ENCODE measurements at regions not wholly inside any gene's neighbourhood (a gene's known extent, or its start where the extent isn't known, plus 50 kb on each side); places are given as distances from the start of the nearest gene placed in this dataset.

- no peak for DNase-seq (ENCODE audit: low read depth)
- TF ChIP-seq, protein P1, sequence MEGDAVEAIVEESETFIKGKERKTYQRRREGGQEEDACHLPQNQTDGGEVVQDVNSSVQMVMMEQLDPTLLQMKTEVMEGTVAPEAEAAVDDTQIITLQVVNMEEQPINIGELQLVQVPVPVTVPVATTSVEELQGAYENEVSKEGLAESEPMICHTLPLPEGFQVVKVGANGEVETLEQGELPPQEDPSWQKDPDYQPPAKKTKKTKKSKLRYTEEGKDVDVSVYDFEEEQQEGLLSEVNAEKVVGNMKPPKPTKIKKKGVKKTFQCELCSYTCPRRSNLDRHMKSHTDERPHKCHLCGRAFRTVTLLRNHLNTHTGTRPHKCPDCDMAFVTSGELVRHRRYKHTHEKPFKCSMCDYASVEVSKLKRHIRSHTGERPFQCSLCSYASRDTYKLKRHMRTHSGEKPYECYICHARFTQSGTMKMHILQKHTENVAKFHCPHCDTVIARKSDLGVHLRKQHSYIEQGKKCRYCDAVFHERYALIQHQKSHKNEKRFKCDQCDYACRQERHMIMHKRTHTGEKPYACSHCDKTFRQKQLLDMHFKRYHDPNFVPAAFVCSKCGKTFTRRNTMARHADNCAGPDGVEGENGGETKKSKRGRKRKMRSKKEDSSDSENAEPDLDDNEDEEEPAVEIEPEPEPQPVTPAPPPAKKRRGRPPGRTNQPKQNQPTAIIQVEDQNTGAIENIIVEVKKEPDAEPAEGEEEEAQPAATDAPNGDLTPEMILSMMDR (IDR thresholded peaks at IDR 0.05; ENCODE audit: insufficient read depth, low read length): no peak
- no peak overlapping the region for H3K4me3 ChIP-seq (ENCODE audit: low read depth, low read length)
Observed at GRCh38 chr1:25163986-25164385, 68.3 kb downstream of the SYF2 start.

DNA sequence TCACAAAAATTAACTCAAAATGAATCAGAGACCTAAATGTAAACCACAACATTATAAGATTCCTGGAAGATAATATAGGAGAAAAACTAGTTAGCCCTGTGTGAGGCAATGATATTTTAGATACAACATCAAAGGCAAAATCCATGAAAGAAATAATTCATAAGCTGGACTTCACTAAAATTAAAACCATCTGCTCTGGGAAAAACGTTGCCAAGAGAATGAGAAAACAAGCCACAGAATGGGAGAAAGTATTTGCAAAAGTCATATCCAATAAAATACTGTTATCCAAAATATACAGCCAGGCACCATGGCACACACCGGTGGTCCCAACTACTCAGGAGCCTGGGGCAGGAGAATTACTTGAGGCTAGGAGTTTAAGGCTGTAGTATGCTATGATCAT, 70.3 kb downstream of the SYF2 start:
- TF ChIP-seq, protein P1 (IDR thresholded peaks at IDR 0.05; ENCODE audit: insufficient read depth, low read length): no peak
- H3K4me3 ChIP-seq (ENCODE audit: low read depth, low read length): no peak overlapping the region
- peak; percentile 82 for DNase-seq (ENCODE audit: low read depth)

DNA sequence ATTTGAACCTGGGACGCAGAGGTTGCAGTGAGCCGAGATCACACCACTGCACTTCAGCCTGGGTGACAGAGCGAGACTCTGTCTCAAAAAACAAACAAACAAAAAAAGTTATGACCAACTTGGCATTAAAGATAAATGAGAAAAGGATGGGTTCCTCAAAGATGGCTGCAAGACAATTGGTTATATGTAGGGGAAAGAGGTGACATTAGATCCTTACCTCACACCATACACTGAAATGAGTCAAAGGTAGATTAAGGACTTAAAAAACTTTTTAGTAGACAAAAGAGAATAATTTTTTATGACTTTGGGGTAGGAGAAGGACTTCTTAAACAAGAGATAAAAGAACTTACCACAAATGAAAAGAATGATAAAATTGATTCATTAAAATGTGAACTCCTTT, 74.5 kb downstream of the SYF2 start:
- DNase-seq (ENCODE audit: low read depth): no peak
- TF ChIP-seq, protein P1 (IDR thresholded peaks at IDR 0.05; ENCODE audit: insufficient read depth, low read length): no peak
- H3K4me3 ChIP-seq (ENCODE audit: low read depth, low read length): no peak overlapping the region

DNA sequence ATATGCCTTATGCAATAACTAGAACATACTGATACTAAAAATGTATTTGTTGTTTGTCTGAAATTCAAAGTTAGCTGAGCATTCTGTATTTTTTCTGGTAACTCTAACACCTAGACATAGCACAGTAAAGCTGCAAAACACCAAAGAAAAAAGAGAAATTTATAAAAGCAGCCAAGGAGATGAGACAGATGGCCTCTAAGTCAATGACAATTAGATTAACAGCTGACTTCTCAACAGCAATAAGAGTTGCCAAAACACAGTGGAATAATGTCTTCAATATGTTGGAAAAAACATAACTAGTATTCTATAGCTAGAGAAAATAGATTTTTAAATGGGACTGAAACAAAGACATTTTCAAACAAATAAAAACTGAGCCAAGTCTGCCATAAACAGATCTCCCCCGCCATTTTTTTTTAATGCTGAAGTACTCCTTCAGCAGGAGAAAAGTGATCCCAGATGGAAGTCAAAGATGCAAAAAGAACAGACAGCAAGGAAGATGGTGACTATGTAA, 81.3 kb downstream of the SYF2 start:
- TF ChIP-seq, protein P1 (IDR thresholded peaks at IDR 0.05; ENCODE audit: insufficient read depth, low read length): no peak
- DNase-seq (ENCODE audit: low read depth): no peak
- H3K4me3 ChIP-seq (ENCODE audit: low read depth, low read length): no peak overlapping the region

- TF ChIP-seq, protein P1 (IDR thresholded peaks at IDR 0.05; ENCODE audit: insufficient read depth, low read length): no peak
- DNase-seq (ENCODE audit: low read depth): no peak
- H3K4me3 ChIP-seq (ENCODE audit: low read depth, low read length): no peak overlapping the region
Observed at GRCh38 chr1:25148673-25149300, 83.5 kb downstream of the SYF2 start.

- DNase-seq (ENCODE audit: low read depth): peak; percentile 2
- TF ChIP-seq, protein P1 (IDR thresholded peaks at IDR 0.05; ENCODE audit: insufficient read depth, low read length): no peak
- H3K4me3 ChIP-seq (ENCODE audit: low read depth, low read length): no peak overlapping the region
Observed at GRCh38 chr1:25146451-25146855, 85.8 kb downstream of the SYF2 start.

All from fibroblast of the aortic adventitia (primary cell).